ENCODE measurements at regions not wholly inside any gene's neighbourhood (a gene's known extent, or its start where the extent isn't known, plus 50 kb on each side); places are given as distances from the start of the nearest gene placed in this dataset.

DNA sequence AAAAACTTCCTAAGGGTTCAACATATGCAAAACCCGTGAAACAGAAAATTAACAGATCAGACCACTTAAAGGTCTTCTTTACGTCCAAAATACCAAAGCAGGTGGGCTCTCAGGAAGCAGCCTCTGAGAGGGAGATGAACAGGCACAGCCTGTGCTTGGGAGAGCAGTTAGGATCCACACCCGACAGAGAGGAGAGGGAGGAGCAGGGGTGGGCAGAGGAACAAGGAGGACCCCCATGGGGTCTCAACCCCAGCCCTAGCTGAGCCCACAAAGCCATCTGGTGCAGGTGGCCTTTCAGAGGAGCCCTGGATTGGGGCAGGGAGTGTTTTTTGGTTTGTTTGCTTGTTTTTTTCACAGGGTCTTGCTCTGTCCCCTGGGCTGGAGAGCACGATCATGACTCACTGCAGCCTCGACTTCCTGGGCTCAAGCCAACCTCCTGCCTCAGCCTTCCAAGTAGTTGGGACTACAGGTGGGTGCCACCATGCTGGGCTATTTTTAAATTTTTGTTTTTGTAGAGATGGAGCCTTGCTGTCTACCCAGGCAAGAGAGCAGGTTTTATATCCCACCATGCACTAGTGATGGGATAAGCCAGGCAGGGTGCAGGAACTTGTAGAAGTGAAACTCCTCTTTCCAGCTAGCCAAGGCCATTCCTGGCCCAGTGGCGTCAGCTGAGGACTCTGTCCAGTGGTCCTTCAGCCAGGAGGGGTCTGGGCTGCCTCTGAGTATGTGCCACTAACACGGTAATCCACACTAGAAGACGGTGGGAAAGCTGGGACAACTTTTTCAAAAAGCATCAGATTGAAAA is 154.1 kb upstream of the HDAC4 start:
- DNase-seq (ENCODE audit: low read depth): no peak
- no peak overlapping the region for H3K4me3 ChIP-seq (ENCODE audit: low read length)
- TF ChIP-seq, protein P1, sequence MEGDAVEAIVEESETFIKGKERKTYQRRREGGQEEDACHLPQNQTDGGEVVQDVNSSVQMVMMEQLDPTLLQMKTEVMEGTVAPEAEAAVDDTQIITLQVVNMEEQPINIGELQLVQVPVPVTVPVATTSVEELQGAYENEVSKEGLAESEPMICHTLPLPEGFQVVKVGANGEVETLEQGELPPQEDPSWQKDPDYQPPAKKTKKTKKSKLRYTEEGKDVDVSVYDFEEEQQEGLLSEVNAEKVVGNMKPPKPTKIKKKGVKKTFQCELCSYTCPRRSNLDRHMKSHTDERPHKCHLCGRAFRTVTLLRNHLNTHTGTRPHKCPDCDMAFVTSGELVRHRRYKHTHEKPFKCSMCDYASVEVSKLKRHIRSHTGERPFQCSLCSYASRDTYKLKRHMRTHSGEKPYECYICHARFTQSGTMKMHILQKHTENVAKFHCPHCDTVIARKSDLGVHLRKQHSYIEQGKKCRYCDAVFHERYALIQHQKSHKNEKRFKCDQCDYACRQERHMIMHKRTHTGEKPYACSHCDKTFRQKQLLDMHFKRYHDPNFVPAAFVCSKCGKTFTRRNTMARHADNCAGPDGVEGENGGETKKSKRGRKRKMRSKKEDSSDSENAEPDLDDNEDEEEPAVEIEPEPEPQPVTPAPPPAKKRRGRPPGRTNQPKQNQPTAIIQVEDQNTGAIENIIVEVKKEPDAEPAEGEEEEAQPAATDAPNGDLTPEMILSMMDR (IDR thresholded peaks at IDR 0.05; ENCODE audit: insufficient read depth, low read depth, low read length, missing control alignments): no peak

DNA sequence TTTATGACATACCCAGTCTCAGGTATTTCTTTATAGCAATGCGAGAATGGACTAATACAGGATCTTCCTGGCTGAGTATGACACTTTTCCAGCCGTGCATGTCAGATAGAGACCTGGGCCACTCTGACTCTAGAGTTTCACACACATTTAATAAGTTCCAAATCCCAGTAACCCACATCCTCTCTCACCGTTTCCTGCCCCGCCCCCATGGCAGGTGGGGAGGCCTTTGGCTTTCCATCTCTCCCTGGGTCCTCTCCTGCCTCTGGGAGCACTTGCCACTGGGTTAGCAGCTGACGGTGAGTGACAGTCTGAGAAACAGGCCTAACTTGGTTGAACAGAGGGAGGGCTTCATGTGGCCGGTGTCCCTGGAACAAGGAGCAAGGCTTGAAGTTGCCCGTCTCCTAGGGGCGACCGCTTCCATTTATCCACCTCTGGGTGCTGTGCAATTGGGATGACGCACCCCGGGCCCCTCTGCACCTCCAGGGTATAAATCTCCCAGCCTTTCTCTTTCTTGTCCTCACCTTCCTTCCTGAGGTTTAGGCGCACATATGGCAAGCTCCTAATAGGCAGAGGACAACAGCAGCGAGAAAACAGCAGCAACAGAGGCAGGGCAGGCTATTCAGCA is 152.7 kb upstream of the HDAC4 start:
- TF ChIP-seq, protein P1 (IDR thresholded peaks at IDR 0.05; ENCODE audit: insufficient read depth, low read depth, low read length, missing control alignments): no peak
- no peak overlapping the region for H3K4me3 ChIP-seq (ENCODE audit: low read length)
- no peak for DNase-seq (ENCODE audit: low read depth)

DNA sequence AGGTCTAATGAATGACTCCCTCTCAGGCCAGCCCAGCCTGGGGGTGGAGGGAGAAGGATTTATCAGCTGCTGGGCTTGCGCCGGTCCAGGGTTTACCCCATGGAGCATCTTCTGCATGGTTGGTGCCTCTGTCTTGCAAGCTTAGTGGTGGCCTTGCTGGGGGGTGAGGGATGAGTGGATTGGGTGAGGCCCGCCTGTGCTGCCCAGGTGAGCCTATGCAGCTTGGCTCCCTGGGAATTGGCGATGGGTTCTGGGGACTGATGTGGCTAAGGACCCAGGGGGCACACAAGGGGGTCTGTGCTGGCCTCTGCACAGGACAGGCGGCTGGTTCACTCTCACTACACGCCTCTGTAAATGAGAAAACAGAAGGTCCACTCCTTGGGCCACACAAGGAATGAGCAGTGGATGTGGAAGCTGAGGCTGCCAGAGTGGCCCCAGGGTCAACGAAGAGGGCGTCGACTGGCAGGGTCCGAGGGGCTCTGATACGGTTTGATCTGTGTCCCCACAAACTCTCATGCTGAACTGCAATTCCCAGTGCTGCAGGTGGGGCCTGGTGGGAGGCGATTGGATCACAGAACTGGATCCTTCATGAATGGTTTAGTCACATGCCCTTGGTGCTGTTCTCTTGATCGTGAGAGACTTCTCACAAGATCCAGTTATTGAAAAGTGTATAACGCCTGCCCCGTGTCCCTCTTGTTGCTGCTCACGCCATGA is 151.6 kb upstream of the HDAC4 start:
- DNase-seq (ENCODE audit: low read depth): no peak
- no peak overlapping the region for H3K4me3 ChIP-seq (ENCODE audit: low read length)
- TF ChIP-seq, protein P1 (IDR thresholded peaks at IDR 0.05; ENCODE audit: insufficient read depth, low read depth, low read length, missing control alignments): no peak

DNA sequence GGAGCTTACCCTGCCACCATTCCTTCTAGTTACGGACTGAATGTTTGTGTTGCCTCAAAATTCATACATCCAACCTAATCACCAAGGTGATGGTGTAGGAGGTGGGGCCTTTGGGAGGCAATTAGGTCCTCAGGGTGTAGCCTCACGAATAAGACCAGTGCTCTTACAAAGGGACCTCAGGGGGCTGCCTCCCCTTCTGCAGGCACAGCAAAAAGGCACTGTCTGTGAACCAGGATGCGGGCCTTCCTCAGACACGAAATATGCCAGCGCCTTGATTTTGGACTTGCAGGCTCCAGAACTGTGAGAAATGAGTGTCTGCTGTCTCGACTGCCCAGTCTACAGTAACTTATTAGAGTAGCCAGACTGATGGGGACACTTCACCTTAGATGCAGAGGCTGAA is 150.4 kb upstream of the HDAC4 start:
- DNase-seq (ENCODE audit: low read depth): no peak
- TF ChIP-seq, protein P1 (IDR thresholded peaks at IDR 0.05; ENCODE audit: insufficient read depth, low read depth, low read length, missing control alignments): no peak
- H3K4me3 ChIP-seq (ENCODE audit: low read length): no peak overlapping the region

DNA sequence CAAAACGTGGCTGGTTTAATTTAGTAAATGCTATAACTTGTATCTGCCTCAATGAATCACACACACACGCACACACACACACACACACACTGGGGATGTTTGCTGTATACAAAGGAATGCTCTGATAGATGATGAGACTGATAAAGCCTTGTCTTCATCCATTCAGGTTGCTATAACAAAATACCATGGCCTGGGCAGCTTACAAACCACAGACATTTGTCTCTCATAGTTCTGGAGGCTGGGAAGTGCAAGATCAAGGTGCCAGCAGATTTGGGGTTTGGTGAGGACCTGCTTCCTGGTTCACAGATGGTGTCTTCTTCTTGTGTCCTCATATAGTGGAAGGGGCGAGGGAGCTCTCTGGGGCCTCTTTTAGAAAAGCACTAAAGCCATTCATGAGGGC is 149.5 kb upstream of the HDAC4 start:
- TF ChIP-seq, protein P1 (IDR thresholded peaks at IDR 0.05; ENCODE audit: insufficient read depth, low read depth, low read length, missing control alignments): no peak
- H3K4me3 ChIP-seq (ENCODE audit: low read length): no peak overlapping the region
- DNase-seq (ENCODE audit: low read depth): no peak

DNA sequence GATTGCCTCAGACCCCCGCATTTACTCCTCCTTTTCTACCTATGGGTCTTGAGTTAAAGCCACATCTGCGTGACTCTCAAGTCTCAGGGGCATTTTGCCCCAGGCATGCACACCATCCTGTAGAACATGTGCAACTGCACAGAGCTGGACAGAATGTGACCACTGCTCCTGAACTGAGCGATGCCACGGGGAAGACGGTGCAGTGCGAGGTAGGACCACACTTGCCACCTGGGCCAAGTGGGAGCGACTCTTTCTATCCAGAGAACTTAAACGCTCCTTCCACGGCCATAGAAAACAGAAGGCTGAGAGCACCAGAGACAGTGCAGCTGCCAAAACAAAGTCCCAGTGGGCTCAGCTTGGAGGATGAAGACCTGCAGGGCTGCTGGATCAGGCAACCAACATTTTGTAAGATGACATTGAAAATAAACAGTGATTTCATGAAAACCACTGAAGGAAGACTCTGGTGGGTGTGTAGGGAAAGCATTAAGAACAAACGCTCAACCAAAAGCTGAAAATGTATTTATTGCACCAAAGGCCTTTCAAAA is 149.0 kb upstream of the HDAC4 start:
- no peak overlapping the region for H3K4me3 ChIP-seq (ENCODE audit: low read length)
- TF ChIP-seq, protein P1 (IDR thresholded peaks at IDR 0.05; ENCODE audit: insufficient read depth, low read depth, low read length, missing control alignments): no peak
- DNase-seq (ENCODE audit: low read depth): no peak
